Sigmoid colon (tissue), 4 donors: ENCODE measurements at regions not wholly inside any gene's neighbourhood (a gene's known extent, or its start where the extent isn't known, plus 50 kb on each side); places are given as distances from the start of the nearest gene placed in this dataset.
"Not testable (repeated sequence)": the region's sequence is repeated elsewhere in the genome, so short reads cannot be mapped to it uniquely, and the experiment has no call there.

Experiments
- EP300 ChIP-seq, 4 donors: sonication (generic); formaldehyde crosslinking; IDR thresholded peaks; one replicate each; pipeline ENCODE4 v1.6.1; 2017; ENCODE audit warnings: antibody characterized with exemption in 4 of 4
- POLR2A ChIP-seq, 2 donors: fragments of 450-650 bp; IDR thresholded peaks; one replicate each; pipeline ENCODE4 v1.6.1; 2016; ENCODE audit warnings: antibody characterized with exemption in 2 of 2, mild to moderate bottlenecking in 2 of 2, moderate library complexity in 2 of 2
- TF ChIP-seq, protein P1 (sequence below), 4 experiments: fragments of 450-650 bp in 3 of 4; fragments of 200-600 bp in 1 of 4; IDR thresholded peaks; one replicate each; pipeline ENCODE4 v1.5.1; 2016 to 2019; ENCODE audit warnings: antibody characterized with exemption in 4 of 4, mild to moderate bottlenecking in 3 of 4, moderate library complexity in 2 of 4

DNA sequence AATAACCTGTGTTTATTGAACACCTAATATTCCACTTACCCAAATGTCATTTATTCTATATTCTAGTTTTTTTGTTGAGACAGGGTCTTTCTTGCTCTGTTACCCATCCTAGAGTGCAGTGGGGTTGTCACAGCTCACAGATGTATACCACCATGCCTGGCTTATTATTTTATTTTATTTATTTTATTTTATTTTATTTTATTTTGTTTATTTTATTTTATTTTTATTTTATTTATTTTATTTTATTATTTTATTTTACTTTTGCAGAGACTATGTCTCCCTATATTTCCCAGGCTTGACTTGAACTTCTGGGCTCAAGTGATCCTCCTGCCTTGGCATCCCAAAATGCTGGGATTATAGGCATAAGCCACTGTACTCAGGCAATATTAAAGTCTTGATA, 167.8 kb upstream of the ZNG1E start:
- TF ChIP-seq, protein P1, sequence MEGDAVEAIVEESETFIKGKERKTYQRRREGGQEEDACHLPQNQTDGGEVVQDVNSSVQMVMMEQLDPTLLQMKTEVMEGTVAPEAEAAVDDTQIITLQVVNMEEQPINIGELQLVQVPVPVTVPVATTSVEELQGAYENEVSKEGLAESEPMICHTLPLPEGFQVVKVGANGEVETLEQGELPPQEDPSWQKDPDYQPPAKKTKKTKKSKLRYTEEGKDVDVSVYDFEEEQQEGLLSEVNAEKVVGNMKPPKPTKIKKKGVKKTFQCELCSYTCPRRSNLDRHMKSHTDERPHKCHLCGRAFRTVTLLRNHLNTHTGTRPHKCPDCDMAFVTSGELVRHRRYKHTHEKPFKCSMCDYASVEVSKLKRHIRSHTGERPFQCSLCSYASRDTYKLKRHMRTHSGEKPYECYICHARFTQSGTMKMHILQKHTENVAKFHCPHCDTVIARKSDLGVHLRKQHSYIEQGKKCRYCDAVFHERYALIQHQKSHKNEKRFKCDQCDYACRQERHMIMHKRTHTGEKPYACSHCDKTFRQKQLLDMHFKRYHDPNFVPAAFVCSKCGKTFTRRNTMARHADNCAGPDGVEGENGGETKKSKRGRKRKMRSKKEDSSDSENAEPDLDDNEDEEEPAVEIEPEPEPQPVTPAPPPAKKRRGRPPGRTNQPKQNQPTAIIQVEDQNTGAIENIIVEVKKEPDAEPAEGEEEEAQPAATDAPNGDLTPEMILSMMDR (IDR thresholded peaks at IDR 0.05), result not testable (repeated sequence)
- not testable (repeated sequence) for TF ChIP-seq POLR2A, EP300 (IDR thresholded peaks at IDR 0.05)
